H9 (cell line): ENCODE measurements at regions not wholly inside any gene's neighbourhood (a gene's known extent, or its start where the extent isn't known, plus 50 kb on each side); places are given as distances from the start of the nearest gene placed in this dataset.
A peak's percentile ranks its signal among the peaks of the same experiment; 100 is the strongest.

Source experiments
- DNase-seq: peaks from one replicate; pipeline ENCODE4 v3.0.0-alpha.2; 2017
- H2AFZ ChIP-seq: one replicate; pipeline ENCODE4 v1.6.1; 2013; ENCODE audit warnings: mild to moderate bottlenecking, low read length, control low read depth, moderate library complexity
- H2AK5ac ChIP-seq: 2 replicates; pipeline ENCODE4 v1.6.1; 2013; ENCODE audit warnings: low read length, control low read depth, mixed read lengths; ENCODE audit not compliant: insufficient read length
- H2BK120ac ChIP-seq: one replicate; pipeline ENCODE4 v1.6.1; 2013; ENCODE audit warnings: low read depth, mild to moderate bottlenecking, low read length, control low read depth, inconsistent platforms; ENCODE audit not compliant: poor library complexity, severe bottlenecking
- H2BK12ac ChIP-seq: 2 replicates; pipeline ENCODE4 v1.6.1; 2013; ENCODE audit warnings: low read length, control low read depth, mixed read lengths, low read depth; ENCODE audit not compliant: insufficient read length
- H2BK15ac ChIP-seq: 2 replicates; pipeline ENCODE4 v1.6.1; 2013; ENCODE audit warnings: low read depth, low read length, control low read depth
- H2BK20ac ChIP-seq: one replicate; pipeline ENCODE4 v1.6.1; 2013; ENCODE audit warnings: low read depth, mild to moderate bottlenecking, low read length, control low read depth, inconsistent platforms; ENCODE audit not compliant: poor library complexity, severe bottlenecking
- H2BK5ac ChIP-seq: 2 replicates; pipeline ENCODE4 v1.6.1; 2013; ENCODE audit warnings: low read length, control low read depth, mixed read lengths; ENCODE audit not compliant: insufficient read length
- H3K14ac ChIP-seq: 2 replicates; pipeline ENCODE4 v1.6.1; 2013; ENCODE audit warnings: low read length, control low read depth; ENCODE audit not compliant: insufficient read depth
- H3K18ac ChIP-seq: 2 replicates; pipeline ENCODE4 v1.6.1; 2013; ENCODE audit warnings: low read depth, mild to moderate bottlenecking, mixed read lengths, low read length, control low read depth; ENCODE audit not compliant: insufficient read length
- H3K23ac ChIP-seq: 2 replicates; pipeline ENCODE4 v1.6.1; 2013; ENCODE audit warnings: low read length, control low read depth, mixed read lengths, low read depth; ENCODE audit not compliant: insufficient read length
- H3K23me2 ChIP-seq: 2 replicates; pipeline ENCODE4 v1.6.1; 2013; ENCODE audit warnings: low read depth, mild to moderate bottlenecking, mixed read lengths, low read length, control low read depth; ENCODE audit not compliant: insufficient read length, poor library complexity, severe bottlenecking
- H3K27ac ChIP-seq: 2 replicates; pipeline ENCODE4 v1.5.1; 2013; ENCODE audit warnings: low read length, control low read depth, mixed read lengths, low read depth; ENCODE audit not compliant: insufficient read length
- H3K27me3 ChIP-seq: 2 replicates; pipeline ENCODE4 v1.6.1; 2013; ENCODE audit warnings: low read length, control low read depth, inconsistent platforms; ENCODE audit not compliant: insufficient read depth
- H3K4ac ChIP-seq: 2 replicates; pipeline ENCODE4 v1.6.1; 2013; ENCODE audit warnings: low read depth, mild to moderate bottlenecking, control low read depth, inconsistent platforms, low read length, moderate library complexity
- H3K4me1 ChIP-seq: 2 replicates; pipeline ENCODE4 v1.6.1; 2013; ENCODE audit warnings: low read length, control low read depth, inconsistent platforms; ENCODE audit not compliant: insufficient read depth
- H3K4me2 ChIP-seq: 2 replicates; pipeline ENCODE4 v1.6.1; 2013; ENCODE audit warnings: low read length, control low read depth, mixed read lengths; ENCODE audit not compliant: insufficient read length, insufficient read depth
- H3K56ac ChIP-seq: 2 replicates; pipeline ENCODE4 v1.6.1; 2013; ENCODE audit warnings: low read depth, mild to moderate bottlenecking, mixed read lengths, low read length, control low read depth; ENCODE audit not compliant: insufficient read length
- H3K79me1 ChIP-seq: 2 replicates; pipeline ENCODE4 v1.6.1; 2013; ENCODE audit warnings: low read depth, mild to moderate bottlenecking, moderate library complexity, low read length, control low read depth, inconsistent platforms; ENCODE audit not compliant: insufficient read depth, poor library complexity, severe bottlenecking
- H3K79me2 ChIP-seq: 2 replicates; pipeline ENCODE4 v1.6.1; 2013; ENCODE audit warnings: low read length, control low read depth, inconsistent platforms; ENCODE audit not compliant: insufficient read depth
- H3K9ac ChIP-seq: 2 replicates; pipeline ENCODE4 v1.6.1; 2013; ENCODE audit warnings: low read length, control low read depth, mixed read lengths; ENCODE audit not compliant: insufficient read length; ENCODE audit errors: extremely low read depth
- H3K9me3 ChIP-seq: one replicate; pipeline ENCODE4 v1.6.1; 2013; ENCODE audit warnings: low read depth, low read length, inconsistent platforms; ENCODE audit not compliant: control insufficient read depth
- H3T11ph ChIP-seq: one replicate; pipeline ENCODE4 v1.6.1; 2013; ENCODE audit warnings: mild to moderate bottlenecking, low read length, control low read depth, inconsistent platforms
- H4K20me1 ChIP-seq: one replicate; pipeline ENCODE4 v1.6.1; 2013; ENCODE audit not compliant: control insufficient read depth, insufficient read length, insufficient read depth
- H4K5ac ChIP-seq: 2 replicates; pipeline ENCODE4 v1.6.1; 2013; ENCODE audit warnings: low read depth, mild to moderate bottlenecking, mixed read lengths, low read length, control low read depth; ENCODE audit not compliant: insufficient read length
- H4K8ac ChIP-seq: replicated peaks from 2 replicates; pipeline ENCODE4 v1.6.1; 2013; ENCODE audit warnings: low read length, control low read depth, mixed read lengths, low read depth; ENCODE audit not compliant: insufficient read length
- H4K91ac ChIP-seq: 2 replicates; pipeline ENCODE4 v1.6.1; 2013; ENCODE audit warnings: low read depth, mild to moderate bottlenecking, moderate library complexity, mixed read lengths, low read length, control low read depth; ENCODE audit not compliant: insufficient read length
- H3K27ac Mint-ChIP-seq, 3 experiments: 2 replicates in 2 of 3; 3 replicates in 1 of 3; pipeline ENCODE4 v1.8.0; 2020 to 2021; ENCODE audit warnings: mixed read lengths in 3 of 3, mild to moderate bottlenecking in 1 of 3, moderate library complexity in 1 of 3
- H3K27me3 Mint-ChIP-seq: 2 replicates; pipeline ENCODE4 v1.8.0; 2021; ENCODE audit warnings: low read depth, mild to moderate bottlenecking, moderate library complexity, mixed read lengths
- H3K36me3 Mint-ChIP-seq, 3 experiments: 2 replicates in 2 of 3; 3 replicates in 1 of 3; pipeline ENCODE4 v1.8.0; 2020 to 2021; ENCODE audit warnings: low read depth in 3 of 3, mixed read lengths in 3 of 3; ENCODE audit not compliant: insufficient read depth in 1 of 3
- H3K4me1 Mint-ChIP-seq, 2 experiments: 2 replicates each; pipeline ENCODE4 v1.8.0; 2020; ENCODE audit warnings: mixed read lengths in 2 of 2
- H3K4me3 Mint-ChIP-seq, 2 experiments: 2 replicates in 1 of 2; 3 replicates in 1 of 2; pipeline ENCODE4 v1.8.0; 2020 to 2021; ENCODE audit warnings: mild to moderate bottlenecking in 2 of 2, mixed read lengths in 2 of 2, moderate library complexity in 1 of 2
- H3K9me3 Mint-ChIP-seq, 2 experiments: 2 replicates in 1 of 2; 3 replicates in 1 of 2; pipeline ENCODE4 v1.8.0; 2020; ENCODE audit warnings: mild to moderate bottlenecking in 2 of 2, mixed read lengths in 2 of 2, moderate library complexity in 1 of 2
- CTCF ChIP-seq: fragments of 200-600 bp; sonication (generic); conservative IDR thresholded peaks from 3 replicates; pipeline ENCODE4 v1.8.0; 2021; ENCODE audit warnings: antibody characterized with exemption, mild to moderate bottlenecking

GRCh38 chr2:122750808-122751207 is 995.4 kb downstream of the TSN start:
- Histone ChIP-seq H4K5ac (no peak overlapping the region), H3K27ac (no peak overlapping the region), H3K23me2 (no peaks in the 10 kb centered on the region), H3K56ac (no peak overlapping the region), H3K4me1 (no peaks in the 10 kb centered on the region), H3K4ac (no peak overlapping the region), H3K79me1 (no peaks in the 10 kb centered on the region), H2BK12ac (no peak overlapping the region), H3K23ac (no peak overlapping the region), H4K20me1 (no peaks in the 10 kb centered on the region), H3K27me3 (no peaks in the 10 kb centered on the region), H2AK5ac (no peak overlapping the region), H3T11ph (no peak overlapping the region), H2BK20ac (no peak overlapping the region), H2BK15ac (no peak overlapping the region), H2AFZ (no peak overlapping the region), H3K9ac (no peak overlapping the region), H3K14ac (no peak overlapping the region), H4K8ac (no peak overlapping the region), H2BK5ac (no peak overlapping the region), H3K4me2 (no peak overlapping the region), H3K18ac (no peak overlapping the region), H2BK120ac (no peak overlapping the region), H3K9me3 (no peaks in the 10 kb centered on the region), H3K79me2 (no peaks in the 10 kb centered on the region), H4K91ac (no peak overlapping the region)
- TF ChIP-seq CTCF: no peak
- H3K4me3 Mint-ChIP-seq: no peak overlapping the region
- no peaks in the 10 kb centered on the region for H3K36me3 Mint-ChIP-seq
- H3K27ac Mint-ChIP-seq: 0 out of 7 replicates have a peak overlapping the region, but pooled peaks of 1 of the 3 experiments have one; percentile 64
- no peaks in the 10 kb centered on the region for H3K9me3 Mint-ChIP-seq
- no peaks in the 10 kb centered on the region for H3K27me3 Mint-ChIP-seq
- DNase-seq: no peak
- H3K4me1 Mint-ChIP-seq: peaks cover 15 to 25% of the 10 kb centered on the region in 2 experiments
